ENCODE measurements at regions not wholly inside any gene's neighbourhood (a gene's known extent, or its start where the extent isn't known, plus 50 kb on each side); places are given as distances from the start of the nearest gene placed in this dataset.

- TF ChIP-seq CTCF (IDR thresholded peaks at IDR 0.05) (no peak), POLR2A (IDR thresholded peaks at IDR 0.05) (no peak)
Measured at GRCh38 chr1:65525266-65526048, 105.0 kb downstream of the LEPR start.

Measured in adrenal gland (tissue), 5 donors.